H1 (cell line): ENCODE measurements at regions not wholly inside any gene's neighbourhood (a gene's known extent, or its start where the extent isn't known, plus 50 kb on each side); places are given as distances from the start of the nearest gene placed in this dataset.

Experiments used
- CTCF ChIA-PET: fragments of 300-600 bp; sonication (Branson Sonifier 250); formaldehyde crosslinking; loops from one replicate; lab custom pipeline; 2021; ENCODE audit not compliant: partially characterized antibody; lab: Charles Lee
- POLR2A ChIA-PET: fragments of 300-600 bp; sonication (Branson Sonifier 250); formaldehyde crosslinking; loops from one replicate; lab custom pipeline; 2021; ENCODE audit warnings: inconsistent platforms; ENCODE audit not compliant: partially characterized antibody; lab: Charles Lee
- DNase-seq, 2 experiments: peaks; one replicate each; pipeline versions ENCODE4 v3.0.0 to v3.0.0-alpha.2; 2010 to 2022; ENCODE audit warnings: low spot score in 2 of 2, low read depth in 1 of 2, mixed read lengths in 1 of 2
- FAIRE-seq: peaks from 2 replicates; lab custom pipeline; 2011; peaks lifted over from hg19 to GRCh38; lab: Jason Lieb, UNC
- H2AFZ ChIP-seq: 2 replicates; pipeline ENCODE4 v1.8.1; 2012; ENCODE audit warnings: low read length, inconsistent platforms
- H2AK5ac ChIP-seq: 2 replicates; pipeline ENCODE4 v1.6.1; 2013; ENCODE audit warnings: low read depth, low read length
- H2BK120ac ChIP-seq: replicated peaks from 2 replicates; pipeline ENCODE3; 2013; ENCODE audit warnings: low read depth, low read length, inconsistent platforms
- H2BK12ac ChIP-seq: 2 replicates; pipeline ENCODE4 v1.6.1; 2013; ENCODE audit warnings: low read depth, low read length
- H2BK15ac ChIP-seq: 2 replicates; pipeline ENCODE4 v1.6.1; 2013; ENCODE audit warnings: low read length
- H2BK20ac ChIP-seq: 2 replicates; pipeline ENCODE4 v1.6.1; 2013; ENCODE audit warnings: low read length
- H2BK5ac ChIP-seq: 2 replicates; pipeline ENCODE4 v1.6.1; 2013; ENCODE audit warnings: low read depth, low read length
- H3K14ac ChIP-seq: 2 replicates; pipeline ENCODE4 v1.6.1; 2013; ENCODE audit warnings: inconsistent platforms; ENCODE audit not compliant: insufficient read length
- H3K18ac ChIP-seq: 2 replicates; pipeline ENCODE4 v1.6.1; 2013; ENCODE audit warnings: low read length; ENCODE audit errors: extremely low read depth
- H3K23ac ChIP-seq: 2 replicates; pipeline ENCODE4 v1.6.1; 2013; ENCODE audit warnings: inconsistent platforms; ENCODE audit not compliant: insufficient read length
- H3K23me2 ChIP-seq: 2 replicates; pipeline ENCODE4 v1.6.1; 2013; ENCODE audit warnings: low read depth, low read length
- H3K27ac ChIP-seq: 2 replicates; pipeline ENCODE4 v1.6.1; 2011; ENCODE audit warnings: low read depth, low read length, inconsistent platforms
- H3K27me3 ChIP-seq, 4 experiments: replicated peaks in 1 of 4; 1 replicate in 1 of 4; 2 replicates in 3 of 4; pipeline versions ENCODE4 v1.6.1 to v1.8.1; 2011 to 2013; ENCODE audit warnings: low read length in 3 of 4, mild to moderate bottlenecking in 3 of 4, inconsistent platforms in 2 of 4, mixed read lengths in 2 of 4, moderate library complexity in 1 of 4; ENCODE audit not compliant: control insufficient read depth in 3 of 4, insufficient read depth in 3 of 4; ENCODE audit errors: extremely low read depth in 1 of 4
- H3K36me3 ChIP-seq, 4 experiments: 2 replicates each; pipeline versions ENCODE4 v1.6.1 to v1.8.1; 2011 to 2013; ENCODE audit warnings: mild to moderate bottlenecking in 4 of 4, low read length in 3 of 4, moderate library complexity in 2 of 4, control low read depth in 1 of 4, inconsistent platforms in 1 of 4; ENCODE audit not compliant: insufficient read depth in 4 of 4, control insufficient read depth in 2 of 4
- H3K4ac ChIP-seq: replicated peaks from 2 replicates; pipeline ENCODE3; 2013; ENCODE audit warnings: low read length, low read depth, mixed read lengths, inconsistent platforms; ENCODE audit not compliant: insufficient read length
- H3K4me1 ChIP-seq, 4 experiments: replicated peaks in 1 of 4; 1 replicate in 1 of 4; 2 replicates in 3 of 4; pipeline versions ENCODE4 v1.6.1 to v1.8.1; 2011 to 2013; ENCODE audit warnings: low read length in 3 of 4, inconsistent platforms in 2 of 4, mixed read lengths in 1 of 4; ENCODE audit not compliant: insufficient read depth in 4 of 4, control insufficient read depth in 3 of 4
- H3K4me2 ChIP-seq, 2 experiments: 2 replicates each; pipeline versions ENCODE4 v1.6.1 to v1.8.1; 2011 to 2013; ENCODE audit warnings: low read depth in 2 of 2, low read length in 2 of 2, control low read depth in 1 of 2, inconsistent platforms in 1 of 2, mild to moderate bottlenecking in 1 of 2; ENCODE audit not compliant: insufficient read depth in 1 of 2
- H3K4me3 ChIP-seq, 4 experiments: fragments of 200-600, 300-600 bp in 1 of 4; sonication (generic), shearing (Covaris generic), sonication (Bioruptor Twin) in 1 of 4; 2 replicates each; pipeline versions ENCODE4 v1.5.1 to v1.8.1; 2011 to 2016; ENCODE audit warnings: low read length in 4 of 4, low read depth in 3 of 4, control low read depth in 2 of 4, inconsistent platforms in 2 of 4, mild to moderate bottlenecking in 2 of 4, mixed read lengths in 1 of 4, moderate library complexity in 1 of 4; ENCODE audit not compliant: insufficient read depth in 2 of 4; ENCODE audit errors: extremely low read depth in 1 of 4
- H3K56ac ChIP-seq: replicated peaks from 2 replicates; pipeline ENCODE3; 2013; ENCODE audit warnings: low read depth, mild to moderate bottlenecking, mixed read lengths, low read length, inconsistent platforms; ENCODE audit not compliant: insufficient read length
- H3K79me1 ChIP-seq: 2 replicates; pipeline ENCODE4 v1.6.1; 2013; ENCODE audit warnings: low read depth, low read length, control low read depth
- H3K79me2 ChIP-seq, 2 experiments: 2 replicates each; pipeline versions ENCODE4 v1.6.1 to v1.8.1; 2012 to 2013; ENCODE audit warnings: low read length in 2 of 2, mild to moderate bottlenecking in 2 of 2, inconsistent platforms in 1 of 2; ENCODE audit not compliant: insufficient read depth in 2 of 2, control insufficient read depth in 1 of 2
- H3K9ac ChIP-seq, 4 experiments: replicated peaks in 1 of 4; 1 replicate in 1 of 4; 2 replicates in 3 of 4; pipeline versions ENCODE4 v1.6.1 to v1.8.1; 2011 to 2013; ENCODE audit warnings: low read depth in 3 of 4, low read length in 3 of 4, control low read depth in 2 of 4, mild to moderate bottlenecking in 2 of 4, moderate library complexity in 2 of 4, inconsistent platforms in 1 of 4; ENCODE audit errors: extremely low read depth in 1 of 4
- H3K9me3 ChIP-seq, 2 experiments: 2 replicates each; pipeline versions ENCODE4 v1.6.1 to v1.8.1; 2012 to 2013; ENCODE audit warnings: mild to moderate bottlenecking in 2 of 2, moderate library complexity in 2 of 2, control low read depth in 1 of 2, inconsistent platforms in 1 of 2, low read depth in 1 of 2, low read length in 1 of 2, mixed read lengths in 1 of 2; ENCODE audit not compliant: insufficient read depth in 2 of 2
- H4K20me1 ChIP-seq, 2 experiments: replicated peaks in 1 of 2; 2 replicates each; pipeline versions ENCODE3 to v1.8.1; 2011 to 2013; ENCODE audit warnings: inconsistent platforms in 2 of 2, low read length in 2 of 2, mild to moderate bottlenecking in 1 of 2; ENCODE audit not compliant: insufficient read depth in 2 of 2, control insufficient read depth in 1 of 2
- H4K5ac ChIP-seq: 2 replicates; pipeline ENCODE4 v1.6.1; 2013; ENCODE audit warnings: low read length, low read depth, mixed read lengths, inconsistent platforms; ENCODE audit not compliant: insufficient read length
- H4K8ac ChIP-seq: 2 replicates; pipeline ENCODE4 v1.8.0; 2013; ENCODE audit warnings: mild to moderate bottlenecking, moderate library complexity, low read length, inconsistent platforms; ENCODE audit not compliant: insufficient read depth; ENCODE audit errors: extremely low read depth
- H4K91ac ChIP-seq: replicated peaks from 2 replicates; pipeline ENCODE3; 2013; ENCODE audit warnings: low read length, mixed read lengths, inconsistent platforms; ENCODE audit not compliant: insufficient read length
- HDAC2 ChIP-seq, 2 experiments: fragments of 300-600 bp in 1 of 2; sonication (generic) in 1 of 2; IDR thresholded peaks; 2 replicates each; pipeline ENCODE4 v1.6.1; 2011 to 2012; ENCODE audit warnings: low read depth in 2 of 2, low read length in 2 of 2, mild to moderate bottlenecking in 2 of 2, moderate library complexity in 2 of 2, borderline replicate concordance in 1 of 2, inconsistent platforms in 1 of 2
- WGBS, 2 experiments: shearing (Covaris generic) in 1 of 2; methylation state at CpG; one replicate each; pipeline versions ENCODE4 v1.1.6 to v1.1.7; 2013 to 2015; ENCODE audit warnings: low lambda C conversion rate in 2 of 2, mixed read lengths in 2 of 2, inconsistent platforms in 1 of 2, low coverage in 1 of 2, missing lambda C conversion rate in 1 of 2; ENCODE audit not compliant: insufficient replicate concordance in 2 of 2, insufficient coverage in 1 of 2, insufficient read length in 1 of 2; ENCODE audit errors: extremely low coverage in 1 of 2, missing lambda C conversion rate in 1 of 2; 5-methylcytosine and 5-hydroxymethylcytosine counted together

DNA sequence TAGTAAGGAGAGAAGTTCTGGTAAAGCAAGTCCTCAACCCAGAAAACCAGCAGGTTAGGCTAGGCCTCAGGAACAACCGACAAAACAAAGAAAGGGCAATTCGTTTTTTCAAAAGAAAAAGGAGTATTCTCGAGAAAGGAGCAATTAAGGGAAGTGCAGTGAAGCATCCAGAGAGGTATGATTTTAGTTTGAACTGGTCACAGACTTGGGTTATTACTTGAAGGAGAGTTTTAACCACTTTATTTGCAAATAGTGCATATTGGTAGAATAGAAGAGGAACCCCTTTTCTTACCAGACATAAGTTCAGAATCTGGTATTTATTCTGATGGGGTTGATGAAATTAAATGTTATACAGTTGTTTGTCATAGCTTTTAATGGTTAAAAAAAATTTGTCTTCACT is 110.0 kb upstream of the GCFC2 start:
- WGBS, 2 experiments, result 88% methylated on average over 3 of the region's 3 CpGs; no CpG with 5 or more reads in 1 of the 2 experiments
- Histone ChIP-seq H2BK5ac (no peak overlapping the region), H3K27ac (no peak overlapping the region), H3K79me2 (no peaks in the 10 kb centered on the region), H2BK20ac (no peak overlapping the region), H2BK15ac (no peak overlapping the region), H4K20me1 (no peaks in the 10 kb centered on the region), H3K4me2 (no peak overlapping the region), H2AK5ac (no peak overlapping the region), H3K36me3 (no peaks in the 10 kb centered on the region), H3K56ac (no peak overlapping the region), H2AFZ (no peak overlapping the region), H3K18ac (no peak overlapping the region), H4K8ac (no peak overlapping the region), H3K23me2 (no peaks in the 10 kb centered on the region), H4K91ac (no peak overlapping the region), H3K23ac (no peak overlapping the region), H2BK120ac (no peak overlapping the region), H4K5ac (no peak overlapping the region), H3K14ac (no peak overlapping the region), H3K27me3 (no peaks in the 10 kb centered on the region), H3K4me3 (no peak overlapping the region), H2BK12ac (no peak overlapping the region), H3K9ac (no peak overlapping the region), H3K4me1 (no peaks in the 10 kb centered on the region), H3K9me3 (no peaks in the 10 kb centered on the region), H3K4ac (no peak overlapping the region), H3K79me1 (no peaks in the 10 kb centered on the region)
- CTCF ChIA-PET, result interaction anchor here (1.2 kb wide), 1 partner anchor 14 kb away, joined by 3 read pairs; no protein-coding TSS in a partner anchor
- POLR2A ChIA-PET, result no interaction called here
- no peak for DNase-seq
- no peak for FAIRE-seq
- no peak for TF ChIP-seq HDAC2 (IDR thresholded peaks at IDR 0.05; ENCODE audit: borderline replicate concordance in 1 of 2, low read depth in 2 of 2, low read length in 2 of 2)
